ENCODE measurements at regions not wholly inside any gene's neighbourhood (a gene's known extent, or its start where the extent isn't known, plus 50 kb on each side); places are given as distances from the start of the nearest gene placed in this dataset.

DNA sequence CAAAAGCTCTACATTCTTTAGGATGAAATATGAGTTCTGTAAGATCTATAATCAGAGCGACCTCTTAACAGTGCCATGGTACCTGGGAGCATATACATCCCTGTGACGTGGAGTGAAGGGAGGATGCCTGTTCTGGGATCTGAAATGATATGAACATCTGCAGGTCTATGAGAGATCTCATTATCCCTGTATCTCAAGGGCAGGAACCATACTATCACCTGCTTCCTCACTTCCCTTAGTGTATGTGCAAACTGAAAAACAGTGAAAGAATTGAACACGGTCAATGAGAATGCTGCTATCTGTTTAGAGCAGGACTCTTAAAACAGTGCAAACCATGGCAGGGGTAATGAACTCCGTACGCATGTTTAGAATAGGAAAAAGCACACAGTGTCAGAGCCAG is 364.0 kb downstream of the LPIN1 start:
- no peak for DNase-seq (ENCODE audit: low read depth)

GRCh38 chr2:12113412-12113811 is 367.0 kb downstream of the LPIN1 start:
- DNase-seq (ENCODE audit: low read depth), result no peak

- DNase-seq (ENCODE audit: low read depth), result no peak
Measured at GRCh38 chr2:12114816-12115215, 368.4 kb downstream of the LPIN1 start.

DNA sequence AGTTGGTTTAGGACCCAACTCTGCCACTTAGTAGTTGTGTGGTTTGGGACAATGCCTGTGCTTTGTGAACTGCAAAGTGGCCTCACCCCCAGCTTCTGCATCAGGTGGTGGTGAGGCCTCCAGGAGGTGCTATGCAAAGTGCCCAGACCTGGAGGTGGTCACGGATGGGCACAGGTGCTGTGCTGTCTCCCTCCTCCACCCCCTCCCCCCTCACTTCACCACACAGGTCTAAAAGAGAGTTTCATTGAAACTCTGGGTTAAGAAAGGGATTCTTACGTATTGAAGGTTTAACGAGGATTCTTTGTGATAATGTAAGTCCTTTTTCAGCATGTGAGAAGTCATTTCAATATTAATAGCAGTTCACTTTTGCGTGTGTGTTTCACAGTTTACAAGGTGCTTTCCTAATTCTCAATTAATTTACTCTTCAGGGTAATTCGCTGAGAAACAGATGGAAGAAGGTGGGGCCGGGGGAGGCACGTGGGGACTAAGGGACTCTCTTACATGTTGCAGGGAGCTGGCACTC is 369.9 kb downstream of the LPIN1 start:
- no peak for DNase-seq (ENCODE audit: low read depth)

DNA sequence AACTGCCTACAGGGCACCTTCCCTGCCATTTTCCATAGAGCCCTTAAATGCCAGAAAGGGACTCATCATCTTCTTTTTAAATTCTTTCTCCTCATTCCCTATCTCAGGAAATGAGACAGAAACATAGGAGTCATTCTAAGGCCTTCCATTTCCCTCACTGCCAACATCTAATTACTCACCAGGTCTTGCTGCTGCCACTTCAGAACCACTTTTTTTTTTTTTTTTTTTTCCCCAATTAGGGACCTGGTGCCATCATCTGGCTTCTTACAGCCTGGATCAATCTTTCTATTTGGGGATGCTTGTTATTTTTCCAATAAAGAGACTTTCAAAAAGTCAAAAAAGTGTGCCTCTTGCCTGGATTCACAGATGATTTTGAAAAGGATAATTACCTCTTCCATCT is 373.4 kb downstream of the LPIN1 start:
- no peak for DNase-seq (ENCODE audit: low read depth)

GRCh38 chr2:12120281-12121150 is 374.1 kb downstream of the LPIN1 start:
- DNase-seq (ENCODE audit: low read depth), result no peak

GRCh38 chr2:12124790-12125189 is 378.4 kb downstream of the LPIN1 start:
- DNase-seq (ENCODE audit: low read depth), result no peak

DNA sequence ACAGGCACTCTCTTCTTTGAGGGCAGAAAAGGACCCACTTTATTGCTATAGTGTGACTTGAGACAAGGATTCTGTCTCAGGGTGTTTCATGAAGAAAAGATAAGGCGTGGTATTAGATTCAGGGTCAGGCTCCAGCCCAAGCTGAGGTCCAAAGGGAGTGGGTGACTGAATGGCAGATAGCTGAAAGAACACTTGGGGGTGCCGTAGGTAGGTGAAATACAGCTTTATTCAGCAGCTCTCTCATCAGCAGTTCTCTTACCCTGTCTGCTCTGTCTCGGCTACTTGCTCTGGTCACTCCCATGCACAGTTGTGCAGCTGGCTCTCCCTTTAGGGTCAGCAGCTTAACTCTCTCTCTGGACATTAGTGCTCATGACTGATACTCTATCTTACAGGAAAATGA is 379.9 kb downstream of the LPIN1 start:
- no peak for DNase-seq (ENCODE audit: low read depth)

DNA sequence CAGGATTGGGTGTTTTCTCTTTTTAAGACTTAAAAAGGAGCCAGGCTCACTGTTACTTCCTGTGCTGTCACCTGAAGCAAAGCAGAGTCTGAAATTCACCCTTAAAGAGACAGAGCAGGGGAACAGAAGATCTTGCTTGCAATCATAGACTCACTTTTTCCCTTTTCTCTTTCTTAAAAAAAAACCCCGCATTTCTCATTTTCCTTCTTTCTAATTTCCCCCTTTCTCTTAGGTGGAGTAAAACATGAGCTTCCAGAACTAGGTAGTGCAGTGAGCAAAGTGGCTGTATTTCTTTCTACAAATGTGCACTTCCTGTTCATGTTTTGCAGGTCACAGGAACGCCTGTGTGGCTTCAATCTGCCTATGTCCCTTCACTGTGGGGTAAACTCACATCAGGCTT is 381.2 kb downstream of the LPIN1 start:
- DNase-seq (ENCODE audit: low read depth), result no peak

- no peak for DNase-seq (ENCODE audit: low read depth)
Measured at GRCh38 chr2:12131975-12132374, 385.5 kb downstream of the LPIN1 start.

- no peak for DNase-seq (ENCODE audit: low read depth)
Measured at GRCh38 chr2:12141618-12142258, 395.3 kb downstream of the LPIN1 start.

DNA sequence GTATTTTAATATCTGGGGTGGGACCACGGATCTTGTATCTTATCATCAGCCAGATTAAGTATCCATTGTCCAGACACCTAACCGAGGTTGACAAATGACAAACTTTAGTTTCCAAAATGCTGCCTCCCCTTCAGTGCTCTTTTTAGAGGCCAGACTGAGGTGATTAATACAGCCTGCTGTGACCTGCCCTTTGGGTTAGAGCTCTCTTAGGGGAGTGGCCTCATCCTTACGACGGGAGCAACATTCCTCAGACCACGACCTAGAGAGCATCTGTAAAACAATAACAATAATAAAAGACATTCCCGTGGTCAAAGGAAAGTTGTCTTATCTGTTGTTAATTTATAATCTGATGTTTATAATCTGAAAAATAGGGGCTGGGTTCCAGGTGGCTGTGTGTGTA is 405.3 kb downstream of the LPIN1 start:
- no peak for DNase-seq (ENCODE audit: low read depth)

GRCh38 chr2:12152888-12153287 is 406.5 kb downstream of the LPIN1 start:
- no peak for DNase-seq (ENCODE audit: low read depth)

DNA sequence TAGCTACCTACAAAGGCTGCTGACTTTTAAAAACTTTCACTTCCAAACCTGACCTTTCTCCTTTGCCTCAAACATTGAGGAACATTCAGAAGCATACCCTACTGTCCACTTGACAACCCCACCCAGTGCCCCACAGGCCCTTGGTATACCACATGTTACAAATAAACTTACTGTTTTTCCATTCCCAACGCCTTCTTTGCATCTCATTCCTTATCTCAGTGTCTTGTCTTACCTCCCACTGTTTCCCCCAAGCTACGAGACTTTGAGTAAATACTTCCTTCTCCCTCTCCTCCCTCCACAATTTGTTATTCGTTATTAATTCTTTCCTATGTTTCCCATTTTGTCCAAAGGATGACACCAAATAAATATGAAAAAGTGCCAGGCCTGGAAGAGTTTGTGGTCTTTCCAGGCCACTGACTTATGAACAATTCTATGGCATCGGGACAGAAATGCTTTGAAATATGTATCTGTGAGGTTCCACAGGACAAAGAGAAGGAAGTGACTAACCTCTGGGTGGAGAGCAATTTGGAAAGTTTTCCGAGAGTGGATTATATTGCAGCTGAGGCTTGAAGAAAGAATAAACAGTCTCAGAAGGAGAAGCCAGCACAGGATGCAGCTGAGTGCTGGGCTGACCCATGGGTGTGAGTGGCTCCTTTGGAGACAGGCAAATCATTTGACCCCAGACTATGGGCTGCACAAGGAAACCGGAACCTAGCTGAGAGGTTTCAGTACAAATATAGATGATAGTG is 409.0 kb downstream of the LPIN1 start:
- no peak for DNase-seq (ENCODE audit: low read depth)

DNA sequence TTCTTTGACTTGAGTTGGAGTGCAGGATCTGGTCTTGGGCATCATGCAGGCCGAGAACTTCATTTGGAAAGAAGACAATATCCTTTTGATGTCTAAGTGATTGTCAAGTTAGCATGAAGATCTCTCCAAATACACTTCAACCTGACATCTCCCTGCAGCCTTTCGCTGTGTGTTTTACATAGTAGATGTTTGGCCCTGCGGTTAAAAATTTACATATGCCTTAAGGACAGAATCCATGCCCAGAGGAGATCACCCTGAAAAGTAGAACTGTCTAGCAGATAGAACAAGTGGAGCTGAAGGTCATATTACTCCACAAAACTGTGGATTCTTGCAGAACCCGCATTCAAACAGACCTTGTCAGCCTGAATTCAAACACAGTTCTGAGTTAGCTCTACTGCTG is 409.9 kb downstream of the LPIN1 start:
- no peak for DNase-seq (ENCODE audit: low read depth)

GRCh38 chr2:12161085-12161484 is 414.7 kb downstream of the LPIN1 start:
- no peak for DNase-seq (ENCODE audit: low read depth)

GRCh38 chr2:12162269-12163247 is 416.1 kb downstream of the LPIN1 start:
- DNase-seq (ENCODE audit: low read depth), result no peak

GRCh38 chr2:12163866-12164265 is 417.4 kb downstream of the LPIN1 start:
- DNase-seq (ENCODE audit: low read depth), result no peak

DNA sequence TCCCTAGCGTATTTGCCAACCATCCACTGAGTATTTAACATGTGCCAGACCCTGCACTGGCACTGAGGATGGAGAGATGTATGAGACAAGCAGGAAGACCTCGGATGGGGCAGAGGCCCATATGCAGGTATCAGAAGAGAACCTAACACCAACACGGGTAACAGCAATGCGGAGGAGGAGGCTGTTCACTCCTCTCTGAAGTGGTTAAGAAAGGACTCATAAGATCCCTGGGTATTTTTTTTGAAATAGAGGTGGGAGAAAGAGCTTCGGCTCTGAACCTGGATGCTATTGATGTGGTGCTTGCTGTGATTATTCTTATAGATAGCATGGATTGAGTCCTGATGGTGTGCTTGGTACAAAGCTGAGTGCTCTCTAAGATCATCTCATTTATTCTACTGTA is 418.3 kb downstream of the LPIN1 start:
- no peak for DNase-seq (ENCODE audit: low read depth)

- DNase-seq (ENCODE audit: low read depth), result no peak
Measured at GRCh38 chr2:12167525-12168317, 421.3 kb downstream of the LPIN1 start.

DNA sequence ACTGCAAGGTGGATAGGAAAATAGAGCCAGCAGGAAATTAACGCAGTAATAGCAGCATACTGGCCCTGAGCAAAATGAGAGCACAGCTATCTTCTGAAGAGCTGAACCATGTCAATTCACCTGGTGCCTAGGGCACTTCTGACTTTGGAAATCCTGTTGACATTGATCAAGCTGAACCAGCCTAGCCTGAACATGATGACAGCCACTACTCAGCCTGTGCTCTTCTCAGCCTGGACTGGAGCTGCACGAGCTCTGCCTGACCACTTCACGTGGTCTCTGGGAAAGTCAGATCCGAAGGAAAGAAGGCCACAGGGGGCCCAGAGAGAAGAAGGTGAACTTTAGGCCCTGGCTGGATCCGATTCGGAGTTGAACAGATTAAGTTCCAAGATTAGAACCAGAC is 421.9 kb downstream of the LPIN1 start:
- DNase-seq (ENCODE audit: low read depth), result no peak

All from stimulated activated CD8-positive, alpha-beta memory T cell treated with anti-CD3 and anti-CD28 coated beads, Interleukin-7, amount 100 ng/mL, for 24 hours (primary cell).